CD4-positive, alpha-beta T cell treated with Interleukin-6 for 4 hours (primary cell): ENCODE measurements at regions not wholly inside any gene's neighbourhood (a gene's known extent, or its start where the extent isn't known, plus 50 kb on each side); places are given as distances from the start of the nearest gene placed in this dataset.
"Not testable (repeated sequence)": the region's sequence is repeated elsewhere in the genome, so short reads cannot be mapped to it uniquely, and the experiment has no call there.

Experiments used
- DNase-seq: peaks from one replicate; pipeline ENCODE4 v3.0.0-alpha.2; 2020; ENCODE audit warnings: mixed read lengths

- DNase-seq: no peak
Measured at GRCh38 chr4:164529058-164529457, 224.9 kb upstream of the SMIM31 start.

- no peak for DNase-seq
Measured at GRCh38 chr4:164529486-164529885, 224.4 kb upstream of the SMIM31 start.

DNA sequence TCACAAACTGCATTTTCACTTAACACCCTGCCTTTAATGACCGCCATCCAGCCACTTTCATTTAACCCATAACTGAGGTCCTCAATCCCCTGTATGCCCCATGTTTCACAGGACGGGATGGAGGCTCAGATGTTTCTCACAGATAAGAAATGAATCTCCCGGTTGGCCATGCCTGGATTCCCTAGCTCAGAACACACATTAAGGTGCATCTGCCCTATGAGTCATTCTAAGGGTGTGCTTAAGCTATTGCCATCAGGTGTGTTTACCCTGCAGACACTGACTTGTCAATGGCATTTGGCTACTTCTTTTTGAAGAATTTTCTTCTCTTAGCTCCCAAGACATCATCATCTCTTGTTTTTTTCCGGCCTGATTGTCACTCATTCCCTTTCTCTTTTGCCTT is 222.6 kb upstream of the SMIM31 start:
- no peak for DNase-seq

GRCh38 chr4:164536814-164537213 is 217.1 kb upstream of the SMIM31 start:
- no peak for DNase-seq

GRCh38 chr4:164538097-164538496 is 215.8 kb upstream of the SMIM31 start:
- DNase-seq: no peak

GRCh38 chr4:164540987-164541386 is 212.9 kb upstream of the SMIM31 start:
- DNase-seq: no peak

DNA sequence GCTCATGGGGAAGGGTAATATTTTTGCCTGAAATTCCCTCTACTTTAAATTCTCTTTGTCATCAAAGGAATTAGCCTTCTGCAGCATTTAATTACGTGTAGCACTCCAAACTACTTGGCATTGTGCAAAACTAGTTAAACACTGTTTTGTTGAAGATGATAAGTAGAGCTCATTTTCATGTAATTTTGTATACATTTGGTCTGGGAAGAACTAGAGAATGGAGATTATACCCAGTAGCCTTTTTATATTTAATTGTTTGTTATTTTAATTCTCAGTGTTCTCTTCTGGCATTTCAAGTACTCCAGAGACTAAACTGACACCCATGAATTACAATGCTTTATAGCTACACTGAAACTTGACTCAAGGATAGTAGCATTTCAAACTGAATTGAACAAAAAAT is 211.5 kb upstream of the SMIM31 start:
- DNase-seq: no peak

- DNase-seq: no peak
Measured at GRCh38 chr4:164550989-164551712, 202.8 kb upstream of the SMIM31 start.

DNA sequence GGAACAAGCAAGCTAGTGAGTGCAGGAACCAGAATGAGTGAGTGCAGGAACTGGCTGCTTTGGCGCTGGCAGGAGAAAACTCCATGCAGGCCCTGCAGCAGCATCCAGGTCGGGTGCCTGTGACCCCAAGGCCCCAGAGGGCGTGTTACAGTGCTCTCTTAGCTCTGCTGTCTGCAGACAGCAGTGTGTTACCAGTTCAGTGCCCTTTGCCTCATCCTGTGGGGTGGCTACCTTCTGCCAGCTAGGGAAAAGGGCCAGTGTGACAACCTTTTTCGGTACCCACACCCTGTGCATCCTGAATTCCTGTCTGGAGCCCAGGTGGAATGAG is 202.3 kb upstream of the SMIM31 start:
- no peak for DNase-seq

DNA sequence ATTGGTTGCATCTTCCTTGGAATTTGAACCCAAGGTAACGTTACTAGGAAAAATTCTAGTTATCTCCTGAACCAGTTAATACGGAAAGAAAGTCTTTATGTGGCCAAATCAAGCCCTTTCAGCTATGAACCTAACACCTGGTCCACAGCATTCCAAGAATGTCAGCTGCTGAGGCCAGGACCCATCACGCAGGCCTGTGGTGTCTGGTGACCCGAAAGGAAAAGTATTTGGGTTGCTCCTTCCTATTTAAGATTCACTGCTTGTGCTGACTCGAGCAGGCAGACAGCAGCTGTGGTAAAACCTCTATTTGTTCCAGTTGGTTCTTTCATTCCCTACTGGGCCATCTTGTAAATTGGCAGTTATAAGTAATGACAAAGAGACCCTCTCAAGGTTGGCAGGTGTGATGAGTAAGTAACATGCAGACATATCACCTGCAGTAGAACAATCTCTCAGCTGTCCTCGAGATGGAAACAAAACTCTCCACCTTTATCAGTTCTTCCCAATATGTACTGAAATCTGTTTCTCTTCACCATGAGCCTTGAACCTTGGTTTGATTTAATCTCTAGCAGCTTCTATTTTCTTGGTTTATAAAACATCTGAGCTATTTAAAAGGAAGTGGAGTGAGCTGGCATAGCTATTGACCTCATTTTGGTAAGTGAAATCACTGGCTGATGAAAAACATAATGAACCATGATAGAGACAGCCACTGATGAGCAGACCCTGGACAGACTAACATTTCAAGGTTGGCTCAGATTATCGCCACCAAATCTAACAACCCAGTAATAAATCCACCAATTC is 182.1 kb upstream of the SMIM31 start:
- no peak for DNase-seq

DNA sequence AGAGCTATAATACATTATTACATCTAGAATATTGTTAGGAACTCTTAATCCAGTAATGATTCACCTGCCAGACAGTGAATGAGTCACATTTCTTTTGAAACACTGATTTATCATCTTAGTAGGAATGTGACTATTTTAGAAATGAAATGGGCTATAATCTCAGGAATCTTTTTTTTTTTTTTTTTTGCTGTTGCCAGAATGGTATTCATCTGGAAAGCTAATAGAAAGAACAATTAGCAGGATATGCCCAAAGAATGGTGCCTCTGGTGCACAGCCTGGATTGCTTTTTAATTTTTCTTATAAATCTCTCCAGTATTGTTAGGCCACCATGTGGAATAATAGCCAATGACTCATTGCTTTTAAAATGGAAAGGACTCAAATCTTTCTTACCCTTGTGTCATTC is 181.1 kb upstream of the SMIM31 start:
- DNase-seq: no peak

- DNase-seq: no peak
Measured at GRCh38 chr4:164575861-164576260, 178.1 kb upstream of the SMIM31 start.

GRCh38 chr4:164579270-164579942 is 174.5 kb upstream of the SMIM31 start:
- no peak for DNase-seq

- DNase-seq: no peak
Measured at GRCh38 chr4:164591666-164592065, 162.3 kb upstream of the SMIM31 start.

DNA sequence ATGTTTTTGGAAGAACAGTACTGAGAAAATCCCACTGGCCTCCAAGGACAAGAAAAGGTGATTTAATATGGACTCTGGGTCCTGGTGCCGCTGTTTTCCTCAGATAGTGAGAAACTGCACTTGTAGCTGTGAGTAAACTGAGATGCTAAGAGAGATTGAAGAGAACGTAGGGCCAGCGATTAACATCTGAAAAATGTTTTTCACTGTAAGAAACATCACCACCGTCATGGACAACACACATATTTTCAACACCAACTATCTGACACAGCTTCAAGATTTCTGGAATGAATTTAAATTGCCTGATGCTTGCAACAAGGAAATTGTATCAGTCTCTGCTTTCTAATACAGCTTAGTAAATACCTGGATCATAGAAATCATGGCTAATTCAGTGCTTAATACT is 158.2 kb upstream of the SMIM31 start:
- no peak for DNase-seq

DNA sequence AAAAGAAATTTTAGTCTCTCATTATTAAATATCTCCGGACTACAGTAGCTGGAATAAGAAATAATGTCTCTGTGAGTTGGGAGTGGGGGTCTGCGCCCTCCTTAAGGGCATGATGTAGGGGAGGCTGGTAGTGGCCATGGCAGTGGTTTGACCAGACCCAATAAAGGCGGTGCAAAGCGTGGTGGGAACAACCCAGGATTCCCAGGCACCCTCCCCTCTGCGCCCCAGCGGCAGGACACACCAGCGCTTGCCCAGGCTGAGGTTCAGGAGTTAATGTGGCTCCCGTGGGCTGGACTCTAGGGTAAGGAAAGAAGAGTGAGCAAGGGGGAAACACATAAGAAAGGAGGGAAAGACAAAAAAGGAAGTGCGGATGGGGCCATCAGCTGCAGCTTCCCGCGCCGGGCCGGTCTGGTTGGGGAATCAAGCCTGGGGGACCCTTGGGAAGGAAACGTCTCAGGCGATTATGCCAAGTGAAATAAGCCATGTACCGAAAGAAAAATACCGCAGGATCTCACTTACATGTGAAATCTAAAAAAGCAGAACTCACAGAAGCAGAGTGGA is 157.5 kb upstream of the SMIM31 start:
- DNase-seq: no peak

GRCh38 chr4:164596927-164597326 is 157.0 kb upstream of the SMIM31 start:
- no peak for DNase-seq

- DNase-seq: no peak
Measured at GRCh38 chr4:164601653-164602052, 152.3 kb upstream of the SMIM31 start.

GRCh38 chr4:164605791-164606190 is 148.1 kb upstream of the SMIM31 start:
- DNase-seq: not testable (repeated sequence)

GRCh38 chr4:164606478-164606877 is 147.5 kb upstream of the SMIM31 start:
- DNase-seq: no peak

GRCh38 chr4:164613256-164613655 is 140.7 kb upstream of the SMIM31 start:
- no peak for DNase-seq

DNA sequence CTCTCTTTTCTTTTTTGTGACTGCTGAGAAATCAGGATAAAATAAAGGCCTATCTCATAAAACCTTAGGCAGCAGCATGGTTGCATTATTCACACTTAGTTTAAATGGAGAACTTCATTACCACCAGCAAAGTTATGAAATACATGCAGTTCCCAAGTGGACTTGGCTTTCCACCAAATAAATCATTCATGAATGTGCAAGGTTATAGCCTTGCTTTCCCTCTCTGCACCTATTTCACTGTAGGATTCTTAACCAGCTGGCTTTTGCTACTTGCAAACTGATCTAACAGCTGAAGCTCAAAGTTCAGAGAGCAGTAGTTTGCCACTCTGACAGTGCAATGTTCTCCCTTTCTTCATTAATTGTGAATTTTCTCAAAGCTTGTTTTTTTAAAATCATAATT is 140.1 kb upstream of the SMIM31 start:
- no peak for DNase-seq

DNA sequence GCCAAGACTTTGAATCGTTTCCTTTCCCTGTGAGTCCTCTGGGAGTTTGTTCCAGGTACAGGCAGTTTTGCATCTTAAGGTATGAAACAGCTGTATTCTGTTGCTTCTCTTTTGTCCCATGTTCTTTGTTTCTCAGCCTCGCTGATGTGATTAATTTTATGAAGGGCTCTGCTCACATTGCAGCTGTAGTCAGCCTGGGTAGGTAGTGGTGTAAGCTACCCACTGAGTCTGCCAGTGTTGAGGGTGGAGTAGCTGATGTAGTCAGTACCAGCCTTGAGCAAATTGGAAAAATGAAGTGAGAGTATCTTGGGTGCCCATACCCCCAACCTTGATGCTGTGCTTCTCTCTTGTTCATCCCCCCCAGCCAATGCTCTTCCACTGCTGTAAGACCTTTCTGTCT is 139.6 kb upstream of the SMIM31 start:
- no peak for DNase-seq

DNA sequence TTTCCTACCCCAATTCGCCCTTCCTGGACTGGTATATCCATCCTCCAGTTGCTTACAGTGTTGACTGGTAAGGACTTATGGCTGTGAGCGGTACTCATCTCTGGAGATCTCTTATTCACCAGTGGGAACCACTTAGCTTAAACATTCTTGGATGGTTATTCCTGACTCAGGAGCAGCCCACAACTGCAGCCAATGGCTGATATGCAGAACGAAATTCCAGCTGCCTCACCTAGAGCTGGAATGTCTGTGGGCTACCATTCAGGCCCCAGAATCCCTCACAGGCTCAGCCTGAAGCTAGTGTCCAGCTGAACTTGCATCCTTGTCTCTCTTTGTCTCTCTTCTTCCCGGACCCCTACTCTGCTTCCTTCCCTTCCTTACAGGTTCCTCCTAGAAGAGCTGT is 138.9 kb upstream of the SMIM31 start:
- no peak for DNase-seq
